GM12801 (cell line): ENCODE measurements at regions not wholly inside any gene's neighbourhood (a gene's known extent, or its start where the extent isn't known, plus 50 kb on each side); places are given as distances from the start of the nearest gene placed in this dataset.

Source experiments
- CTCF ChIP-seq: IDR thresholded peaks from one replicate; pipeline ENCODE4 v1.5.1; 2011; ENCODE audit warnings: control low read depth; ENCODE audit not compliant: insufficient read length; ENCODE audit errors: extremely low read depth

GRCh38 chr3:170716172-170716805 lies 130.4 kb upstream of the SLC7A14 start:
- no peak for TF ChIP-seq CTCF

- no peak for TF ChIP-seq CTCF
Observed at GRCh38 chr3:170714562-170715535, 129.0 kb upstream of the SLC7A14 start.

GRCh38 chr3:170714122-170714521 lies 128.2 kb upstream of the SLC7A14 start:
- no peak for TF ChIP-seq CTCF

- TF ChIP-seq CTCF, result no peak
Observed at GRCh38 chr3:170713653-170714052, 127.8 kb upstream of the SLC7A14 start.

- no peak for TF ChIP-seq CTCF
Observed at GRCh38 chr3:170712798-170713197, 126.9 kb upstream of the SLC7A14 start.

- TF ChIP-seq CTCF, result no peak
Observed at GRCh38 chr3:170712336-170712735, 126.5 kb upstream of the SLC7A14 start.

GRCh38 chr3:170711786-170712185 lies 125.9 kb upstream of the SLC7A14 start:
- no peak for TF ChIP-seq CTCF
